ENCODE measurements at regions not wholly inside any gene's neighbourhood (a gene's known extent, or its start where the extent isn't known, plus 50 kb on each side); places are given as distances from the start of the nearest gene placed in this dataset.
A peak's percentile ranks its signal among the peaks of the same experiment; 100 is the strongest.

DNA sequence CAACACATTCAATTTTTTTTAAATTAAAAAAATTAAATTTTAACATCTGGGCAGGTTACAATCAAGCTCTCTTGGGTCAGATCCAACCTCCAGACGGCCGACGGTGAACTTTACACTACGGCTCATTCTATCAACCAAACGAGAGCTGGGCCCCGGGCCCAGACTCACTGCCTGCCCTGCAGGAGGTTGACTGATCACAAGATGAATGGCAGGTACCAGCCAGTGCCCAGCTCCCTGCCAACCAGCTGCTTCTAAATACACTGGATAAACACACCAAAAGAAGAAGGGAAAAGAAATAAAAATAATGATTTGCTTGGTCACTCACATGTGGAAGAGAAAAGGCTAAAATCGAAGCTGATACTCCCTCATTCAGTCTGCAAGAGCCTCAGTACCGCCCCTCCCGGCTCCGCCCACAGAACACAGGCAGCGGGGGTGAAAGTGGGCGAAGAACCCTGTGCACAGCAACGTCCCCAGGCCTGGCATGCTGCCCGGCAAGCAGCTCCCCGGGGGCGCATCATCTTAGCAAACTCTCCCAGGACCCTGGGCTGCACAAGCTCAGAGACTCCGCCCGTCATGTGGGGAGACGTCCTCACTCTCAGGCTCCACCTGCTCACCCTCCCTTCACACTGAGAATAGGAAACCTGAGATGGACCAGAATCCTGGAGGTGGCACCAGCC lies 303.4 kb downstream of the SHANK2 start:
- Histone ChIP-seq H3K27ac (ENCODE audit: low read depth, low read length, poor library complexity, severe bottlenecking) (no peak overlapping the region), H3K27me3 (replicated peaks; ENCODE audit: insufficient read depth, low read depth, low read length, poor library complexity) (no peaks in the 10 kb centered on the region), H3K36me3 (ENCODE audit: insufficient read depth, low read length, poor library complexity, severe bottlenecking) (no peaks in the 10 kb centered on the region), H3K4me1 (ENCODE audit: insufficient read depth, low read length, poor library complexity, severe bottlenecking) (no peaks in the 10 kb centered on the region), H3K4me3 (ENCODE audit: low read depth, low read length, poor library complexity, severe bottlenecking) (no peak overlapping the region), H3K9me3 (ENCODE audit: low read depth, low read length, poor library complexity, severe bottlenecking) (peaks cover 4% of the 10 kb centered on the region)
- BruUV-seq (replicated peaks), result no TSS peak
- TF ChIP-seq CTCF (conservative IDR thresholded peaks at IDR 0.05; ENCODE audit: low read depth, low read length) (no peak), EZH2 (IDR thresholded peaks at IDR 0.05; ENCODE audit: borderline replicate concordance, low read depth, low read length, poor library complexity, severe bottlenecking) (no peak)
- ChIA-PET CTCF (no interaction called here), POLR2A (ENCODE audit: low non-redundant PET) (no interaction called here)
- intact Hi-C loops (cut with micrococcal nuclease; ENCODE audit: unreplicated experiment), result no loop called here
- DNase-seq (ENCODE audit: low spot score), result peak; percentile 55

- POLR2A ChIA-PET (ENCODE audit: low non-redundant PET), result no interaction called here
- H3K27me3 ChIP-seq (replicated peaks; ENCODE audit: insufficient read depth, low read depth, low read length, poor library complexity), result no peaks in the 10 kb centered on the region
- CTCF ChIA-PET, result no interaction called here
- no peaks in the 10 kb centered on the region for H3K4me1 ChIP-seq (ENCODE audit: insufficient read depth, low read length, poor library complexity, severe bottlenecking)
- peak; percentile 4 for DNase-seq (ENCODE audit: low spot score)
- intact Hi-C loops (cut with micrococcal nuclease; ENCODE audit: unreplicated experiment), result no loop called here
- H3K4me3 ChIP-seq (ENCODE audit: low read depth, low read length, poor library complexity, severe bottlenecking), result no peak overlapping the region
- H3K36me3 ChIP-seq (ENCODE audit: insufficient read depth, low read length, poor library complexity, severe bottlenecking), result no peaks in the 10 kb centered on the region
- TF ChIP-seq EZH2 (IDR thresholded peaks at IDR 0.05; ENCODE audit: borderline replicate concordance, low read depth, low read length, poor library complexity, severe bottlenecking) (no peak), CTCF (conservative IDR thresholded peaks at IDR 0.05; ENCODE audit: low read depth, low read length) (no peak)
- H3K9me3 ChIP-seq (ENCODE audit: low read depth, low read length, poor library complexity, severe bottlenecking), result peaks cover 4% of the 10 kb centered on the region
- BruUV-seq (replicated peaks), result no TSS peak
- no peak overlapping the region for H3K27ac ChIP-seq (ENCODE audit: low read depth, low read length, poor library complexity, severe bottlenecking)
Observed at GRCh38 chr11:70951139-70951804, 301.1 kb downstream of the SHANK2 start.

GRCh38 chr11:70952191-70952590 lies 300.2 kb downstream of the SHANK2 start:
- H3K27ac ChIP-seq (ENCODE audit: low read depth, low read length, poor library complexity, severe bottlenecking), result no peak overlapping the region
- TF ChIP-seq CTCF (conservative IDR thresholded peaks at IDR 0.05; ENCODE audit: low read depth, low read length), result no peak
- no peak for TF ChIP-seq EZH2 (IDR thresholded peaks at IDR 0.05; ENCODE audit: borderline replicate concordance, low read depth, low read length, poor library complexity, severe bottlenecking)
- ChIA-PET POLR2A (ENCODE audit: low non-redundant PET) (no interaction called here), CTCF (no interaction called here)
- no peak for DNase-seq (ENCODE audit: low spot score)
- H3K4me1 ChIP-seq (ENCODE audit: insufficient read depth, low read length, poor library complexity, severe bottlenecking), result no peaks in the 10 kb centered on the region
- no peaks in the 10 kb centered on the region for H3K27me3 ChIP-seq (replicated peaks; ENCODE audit: insufficient read depth, low read depth, low read length, poor library complexity)
- intact Hi-C loops (cut with micrococcal nuclease; ENCODE audit: unreplicated experiment), result no loop called here
- peaks cover 4% of the 10 kb centered on the region for H3K9me3 ChIP-seq (ENCODE audit: low read depth, low read length, poor library complexity, severe bottlenecking)
- no TSS peak for BruUV-seq (replicated peaks)
- H3K36me3 ChIP-seq (ENCODE audit: insufficient read depth, low read length, poor library complexity, severe bottlenecking), result no peaks in the 10 kb centered on the region
- no peak overlapping the region for H3K4me3 ChIP-seq (ENCODE audit: low read depth, low read length, poor library complexity, severe bottlenecking)

All from A673 (cell line).